Lower leg skin (tissue), 4 donors: ENCODE measurements at regions not wholly inside any gene's neighbourhood (a gene's known extent, or its start where the extent isn't known, plus 50 kb on each side); places are given as distances from the start of the nearest gene placed in this dataset.

Source experiments
- DNase-seq, 2 donors: peaks; one replicate each; pipeline ENCODE4 v3.0.0-alpha.2; 2019; ENCODE audit warnings: low spot score in 2 of 2
- H3K4me3 ChIP-seq: fragments of 200-600 bp; sonication (generic); 2 replicates; pipeline ENCODE4 v1.5.1; 2017; ENCODE audit warnings: mild to moderate bottlenecking, low read depth; ENCODE audit not compliant: poor library complexity, severe bottlenecking
- CTCF ChIP-seq, 3 donors: fragments of 450-650 bp; IDR thresholded peaks; one replicate each; pipeline ENCODE4 v1.5.1; 2016; ENCODE audit warnings: antibody characterized with exemption in 3 of 3, mild to moderate bottlenecking in 3 of 3, moderate library complexity in 2 of 3
- POLR2A ChIP-seq, 2 donors: fragments of 450-650 bp; IDR thresholded peaks; one replicate each; pipeline ENCODE4 v1.6.1; 2016 to 2017; ENCODE audit warnings: antibody characterized with exemption in 2 of 2, mild to moderate bottlenecking in 1 of 2, moderate library complexity in 1 of 2
- whole genome bisulfite sequencing, 2 donors: methylation state at CpG; one replicate each; pipeline ENCODE4 v1.1.5; 2018; 5-methylcytosine and 5-hydroxymethylcytosine counted together
- intact Hi-C: fragments of 100-400 bp; cut with DNase I; formaldehyde crosslinking; loops from one replicate; pipeline ENCODE4 v1.15.0; 2023; ENCODE audit warnings: low total_unique reads

- WGBS, 2 donors: 87 to 91% methylated on average over 2 of the region's 2 CpGs
- no peak for DNase-seq
- H3K4me3 ChIP-seq: no peak overlapping the region
- TF ChIP-seq POLR2A (IDR thresholded peaks at IDR 0.05): no peak
- no peak for TF ChIP-seq CTCF (IDR thresholded peaks at IDR 0.05)
- intact Hi-C loops: no loop called here
These were observed 582.2 kb downstream of the KIF4B start for GRCh38 chr5:155595791-155596190.

- 52 to 68% methylated on average over 4 of the region's 4 CpGs for WGBS, 2 donors
- intact Hi-C loops: no loop called here
These were observed 585.0 kb downstream of the KIF4B start for GRCh38 chr5:155598552-155598951.

GRCh38 chr5:155605920-155606319 lies 592.4 kb downstream of the KIF4B start:
- intact Hi-C loops: no loop called here
- TF ChIP-seq CTCF (IDR thresholded peaks at IDR 0.05) (no peak), POLR2A (IDR thresholded peaks at IDR 0.05) (no peak)
- no peak for DNase-seq
- 47 to 60% methylated on average over 1 of the region's 1 CpG for WGBS, 2 donors
- no peak overlapping the region for H3K4me3 ChIP-seq

More at GRCh38 chr5:155598552-155598951, 585.0 kb downstream of the KIF4B start:
- no peak for DNase-seq
- no peak overlapping the region for H3K4me3 ChIP-seq
- TF ChIP-seq CTCF (IDR thresholded peaks at IDR 0.05): no peak
- TF ChIP-seq POLR2A (IDR thresholded peaks at IDR 0.05): no peak

GRCh38 chr5:155616779-155617392 lies 603.3 kb downstream of the KIF4B start:
- 41 to 42% methylated on average over 4 of the region's 4 CpGs for WGBS, 2 donors
- TF ChIP-seq POLR2A (IDR thresholded peaks at IDR 0.05) (no peak), CTCF (IDR thresholded peaks at IDR 0.05) (no peak)
- intact Hi-C loops: no loop called here
- no peak overlapping the region for H3K4me3 ChIP-seq
- DNase-seq: no peak

GRCh38 chr5:155619688-155620087 lies 606.1 kb downstream of the KIF4B start:
- DNase-seq: no peak
- WGBS, 2 donors: 62 to 68% methylated on average over 5 of the region's 5 CpGs
- intact Hi-C loops: no loop called here
- TF ChIP-seq POLR2A (IDR thresholded peaks at IDR 0.05): no peak
- no peak for TF ChIP-seq CTCF (IDR thresholded peaks at IDR 0.05)
- no peak overlapping the region for H3K4me3 ChIP-seq

GRCh38 chr5:155620821-155621410 lies 607.4 kb downstream of the KIF4B start:
- no peak overlapping the region for H3K4me3 ChIP-seq
- TF ChIP-seq CTCF (IDR thresholded peaks at IDR 0.05) (no peak), POLR2A (IDR thresholded peaks at IDR 0.05) (no peak)
- 41 to 48% methylated on average over 7 of the region's 7 CpGs for WGBS, 2 donors
- intact Hi-C loops: no loop called here
- no peak for DNase-seq
